ENCODE measurements at regions not wholly inside any gene's neighbourhood (a gene's known extent, or its start where the extent isn't known, plus 50 kb on each side); places are given as distances from the start of the nearest gene placed in this dataset.
"Not testable (repeated sequence)": the region's sequence is repeated elsewhere in the genome, so short reads cannot be mapped to it uniquely, and the experiment has no call there.

DNA sequence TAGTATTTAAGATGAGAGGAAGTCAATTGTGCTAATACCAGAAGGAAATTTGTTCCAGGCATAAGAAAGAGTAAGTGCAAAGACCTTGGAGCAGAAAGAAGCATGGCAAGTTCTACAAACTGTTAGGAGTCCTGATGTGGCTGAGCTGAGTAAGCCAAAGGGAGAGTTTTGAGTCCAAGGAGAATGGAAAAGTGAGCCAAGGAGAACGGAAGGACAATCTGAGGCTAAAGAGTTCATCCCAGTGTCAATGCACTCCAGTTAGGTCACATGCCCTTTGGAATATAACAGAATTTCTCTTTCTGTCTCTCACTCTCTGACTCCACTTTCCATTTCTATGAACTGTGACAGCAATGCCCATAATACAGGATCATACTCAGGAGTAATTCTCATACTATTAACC, 224.7 kb downstream of the CAAP1 start:
- no peak for DNase-seq

DNA sequence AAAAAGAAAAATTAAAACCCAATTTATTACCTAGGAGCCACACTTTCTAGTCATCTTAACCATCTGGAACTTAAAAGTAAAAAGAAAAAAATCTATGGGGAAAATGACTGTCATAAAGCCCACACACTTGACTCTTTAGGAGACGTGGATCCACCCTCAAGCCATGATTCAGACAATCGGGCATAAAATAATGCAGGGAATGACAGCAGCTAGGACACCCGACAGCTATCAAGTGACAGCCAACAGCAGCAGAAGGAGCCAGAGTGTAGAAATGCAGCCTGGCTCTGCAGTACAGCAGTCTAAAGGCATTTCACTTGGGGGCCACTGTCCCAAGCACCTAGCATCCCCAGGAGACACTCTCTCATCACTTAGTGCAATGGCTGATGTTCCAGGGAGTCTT, 226.9 kb downstream of the CAAP1 start:
- DNase-seq: peak; percentile 4

GRCh38 chr9:26664087-26664773, 228.4 kb downstream of the CAAP1 start:
- not testable (repeated sequence) for DNase-seq

DNA sequence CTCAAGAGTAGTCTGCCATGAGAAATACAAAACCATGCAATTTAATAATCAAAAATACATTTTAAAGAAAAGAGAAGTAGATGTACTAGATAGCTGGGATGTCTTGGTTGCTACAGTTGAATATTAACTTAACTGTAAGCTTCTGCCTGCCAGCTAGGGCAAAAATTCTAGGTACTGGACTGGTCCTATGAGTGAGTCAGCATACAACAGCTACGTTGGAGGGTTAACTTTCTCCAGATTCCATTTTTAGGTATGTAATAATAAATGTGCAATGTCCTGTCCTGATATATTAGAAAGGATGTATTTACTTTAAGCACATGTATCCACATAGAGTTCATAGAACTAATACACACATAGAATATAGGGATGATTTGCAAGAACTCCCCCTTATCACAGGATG, 230.1 kb downstream of the CAAP1 start:
- DNase-seq: no peak

- no peak for DNase-seq
These were observed 234.1 kb downstream of the CAAP1 start for GRCh38 chr9:26658476-26658875.

GRCh38 chr9:26657958-26658357, 234.6 kb downstream of the CAAP1 start:
- DNase-seq: no peak

DNA sequence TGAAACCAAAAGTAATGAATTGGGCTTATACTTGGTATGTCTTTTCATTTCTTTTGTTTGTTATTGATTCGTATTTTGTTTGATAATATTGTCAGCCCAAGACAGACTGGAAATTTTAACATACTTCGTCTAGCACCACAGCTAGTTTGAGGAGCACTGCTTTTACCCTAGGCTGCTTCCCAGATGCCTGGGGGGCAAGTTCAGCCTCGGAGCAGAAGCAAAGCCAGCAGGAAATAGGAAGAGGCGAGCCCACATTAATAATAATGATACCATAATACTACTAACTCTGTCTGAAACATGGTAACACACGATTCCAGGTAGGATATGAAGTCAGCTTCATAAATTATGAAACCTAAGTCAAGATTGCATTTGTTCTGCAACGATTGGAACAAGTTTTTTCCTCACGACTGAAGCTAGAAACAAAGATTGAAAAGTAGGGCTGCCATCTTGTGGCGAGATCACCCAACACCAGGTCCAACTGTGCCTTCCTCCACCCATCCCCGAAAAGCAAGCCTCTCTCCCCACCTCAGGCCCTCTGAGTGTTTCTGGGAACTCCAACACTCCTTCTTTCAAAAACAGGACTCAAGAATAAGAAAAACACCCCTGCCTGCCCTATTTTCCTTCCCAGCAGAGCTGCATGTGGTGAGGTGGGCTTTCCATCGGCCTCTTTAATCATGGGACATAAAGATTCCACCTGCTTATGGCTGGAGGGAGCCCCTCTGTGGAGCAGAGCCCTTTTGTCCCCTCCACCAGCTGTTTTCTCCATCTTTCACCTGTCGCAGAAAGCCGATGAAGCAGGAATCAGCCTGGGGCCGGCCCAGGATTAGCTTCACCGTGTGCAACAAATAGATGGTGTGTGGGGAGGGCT, 236.4 kb downstream of the CAAP1 start:
- DNase-seq: peak; percentile 28

- no peak for DNase-seq
These were observed 237.4 kb downstream of the CAAP1 start for GRCh38 chr9:26655166-26655565.

GRCh38 chr9:26650325-26650724, 242.3 kb downstream of the CAAP1 start:
- no peak for DNase-seq

GRCh38 chr9:26643826-26644225, 248.8 kb downstream of the CAAP1 start:
- DNase-seq: no peak

DNA sequence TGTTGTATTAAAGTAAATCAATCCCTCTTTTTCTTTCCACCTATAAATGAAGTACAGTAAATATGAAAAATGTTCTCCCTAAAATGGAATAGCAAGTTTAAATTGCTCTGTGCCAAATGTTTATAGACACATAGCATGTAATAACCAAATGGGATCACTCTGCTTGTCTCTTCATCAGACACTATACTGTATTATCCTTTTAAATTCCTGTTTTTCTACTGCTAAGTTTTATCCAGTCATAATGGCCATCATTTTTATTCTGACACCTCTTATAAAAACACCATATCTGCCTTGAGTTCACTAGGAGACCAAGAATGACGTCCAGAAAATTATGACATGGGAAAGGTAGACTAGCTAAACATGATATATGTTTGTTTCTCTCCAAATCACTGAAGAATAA, 252.8 kb downstream of the CAAP1 start:
- DNase-seq: no peak

DNA sequence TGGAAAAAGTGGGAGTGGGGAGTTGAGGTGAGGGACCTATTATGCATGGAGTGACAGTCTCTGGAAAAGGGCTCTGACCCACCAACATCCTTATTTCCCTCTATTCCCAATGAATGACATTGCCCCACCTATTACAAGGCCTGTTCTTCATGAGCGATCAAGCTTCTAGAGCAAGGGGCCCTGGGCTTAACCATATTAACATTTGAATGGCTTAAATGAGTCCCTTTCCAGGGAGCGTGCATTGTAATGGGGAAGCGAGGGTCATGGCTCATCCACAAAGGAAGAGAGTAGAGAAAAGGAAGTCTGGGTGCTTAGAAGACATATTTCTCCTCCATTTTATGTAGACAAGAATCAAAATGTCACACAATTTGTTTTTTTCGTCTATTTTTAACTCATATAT, 255.5 kb downstream of the CAAP1 start:
- no peak for DNase-seq

GRCh38 chr9:26613851-26614350, 278.7 kb downstream of the CAAP1 start:
- not testable (repeated sequence) for DNase-seq

DNA sequence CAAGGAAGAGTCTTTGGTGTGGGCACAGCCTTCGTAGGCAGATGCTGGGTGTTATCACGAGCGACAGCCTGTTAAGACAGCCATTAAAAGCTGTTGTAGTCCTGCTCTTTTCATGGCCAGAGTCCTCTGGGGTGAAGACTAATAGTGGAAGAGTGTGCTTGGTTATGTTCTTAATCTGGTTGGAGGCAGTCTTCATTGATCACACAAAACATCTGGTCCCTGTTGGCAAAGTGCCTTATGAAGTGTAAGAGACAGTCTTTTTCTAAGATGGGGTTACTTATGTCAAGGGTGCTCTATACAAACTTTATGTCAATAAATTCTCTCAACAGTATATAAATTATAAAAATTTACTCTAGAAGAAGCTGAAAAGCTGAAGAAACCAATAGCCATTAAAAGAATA, 280.4 kb downstream of the CAAP1 start:
- no peak for DNase-seq

DNA sequence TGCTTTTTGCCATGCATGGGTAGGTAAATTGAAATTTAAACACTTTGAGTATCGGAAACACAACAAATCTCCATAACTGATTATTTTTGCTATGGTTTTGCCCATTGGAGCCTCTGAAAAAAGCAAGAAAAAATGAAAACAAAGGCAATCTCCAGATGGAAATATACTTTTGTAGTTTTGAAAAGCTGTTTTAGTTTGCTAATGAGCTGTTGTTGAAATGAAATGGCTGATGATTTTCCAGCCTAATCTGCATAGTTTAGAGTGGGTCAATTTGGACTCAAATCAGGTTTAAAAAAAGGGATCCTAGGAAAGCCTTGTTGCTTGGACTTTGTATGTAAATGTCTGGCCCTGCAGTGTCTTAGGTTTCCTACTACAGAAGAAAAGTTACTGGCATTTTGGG, 285.8 kb downstream of the CAAP1 start:
- DNase-seq: no peak

DNA sequence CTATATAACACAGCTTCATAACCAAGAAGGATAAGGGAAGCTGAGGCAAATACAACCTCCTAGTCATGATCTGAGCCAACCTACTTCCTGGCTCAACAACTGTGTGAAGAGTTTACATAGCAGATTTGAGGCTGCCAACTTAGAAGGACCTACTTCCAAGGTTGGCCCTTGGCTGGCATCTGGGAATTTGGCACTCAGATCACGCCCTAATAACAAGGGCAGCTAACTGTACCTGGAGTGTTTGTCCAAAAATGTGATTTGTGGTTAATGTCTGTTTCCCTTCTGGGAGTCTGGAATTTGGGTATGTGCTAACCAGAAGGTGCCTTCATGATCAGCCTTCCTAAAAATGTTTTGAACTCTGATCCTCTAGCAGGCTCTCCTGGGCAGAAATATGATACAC, 287.2 kb downstream of the CAAP1 start:
- no peak for DNase-seq

GRCh38 chr9:26604076-26604662, 288.4 kb downstream of the CAAP1 start:
- no peak for DNase-seq

GRCh38 chr9:26603617-26604016, 289.0 kb downstream of the CAAP1 start:
- DNase-seq: no peak

- no peak for DNase-seq
These were observed 295.0 kb downstream of the CAAP1 start for GRCh38 chr9:26597542-26598149.

GRCh38 chr9:26579056-26579455, 313.5 kb downstream of the CAAP1 start:
- no peak for DNase-seq

GRCh38 chr9:26574898-26575440, 317.6 kb downstream of the CAAP1 start:
- DNase-seq: no peak

- no peak for DNase-seq
These were observed 318.3 kb downstream of the CAAP1 start for GRCh38 chr9:26574256-26574655.

Measured in renal pelvis (tissue), 1 donor.